NCI-H748 (cell line): ENCODE measurements at regions not wholly inside any gene's neighbourhood (a gene's known extent, or its start where the extent isn't known, plus 50 kb on each side); places are given as distances from the start of the nearest gene placed in this dataset.

Experiments used
- DNase-seq: peaks from one replicate; lab custom pipeline; 2025; ENCODE audit not compliant: unreplicated experiment; lab: John Stamatoyannopoulos, UW

DNA sequence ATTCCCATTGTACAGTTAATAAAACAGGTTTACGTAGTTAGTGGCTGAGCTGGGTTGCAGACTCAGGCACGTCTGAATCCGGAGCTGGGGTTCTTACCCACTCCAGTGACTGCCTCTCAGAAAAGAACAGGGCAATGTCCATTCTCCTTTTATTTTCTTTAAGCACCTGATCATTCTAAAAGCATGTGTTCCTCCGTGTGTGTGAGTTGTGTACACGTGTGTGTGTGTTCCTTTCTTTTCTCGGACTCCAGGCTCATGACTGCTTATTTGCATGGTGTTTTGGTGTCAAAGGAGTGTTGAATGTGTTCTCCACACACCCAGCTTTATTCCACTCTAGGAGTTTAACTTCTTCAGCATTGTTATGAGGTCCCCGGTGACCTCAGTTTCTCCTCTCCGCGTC lies 260.1 kb downstream of the SNX10 start:
- no peak for DNase-seq

DNA sequence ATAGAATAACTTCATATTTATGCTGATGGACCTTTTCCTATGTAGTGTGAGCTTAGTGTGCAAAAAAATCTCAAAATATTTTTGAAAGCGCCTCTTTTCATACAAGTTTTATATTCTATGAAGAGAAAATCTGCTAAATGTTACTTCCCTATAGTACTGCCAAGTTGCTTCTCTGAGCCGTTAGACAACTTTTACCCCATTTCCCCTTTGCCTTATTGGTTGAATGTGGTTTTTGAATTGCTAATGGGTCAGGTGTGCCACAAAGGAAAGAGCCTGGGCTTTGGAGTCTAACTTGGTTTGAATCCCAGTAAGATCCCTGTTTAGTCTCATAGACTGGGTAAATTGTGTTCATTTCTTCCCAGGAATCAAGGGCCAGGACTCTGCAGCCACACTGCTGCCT lies 261.5 kb downstream of the SNX10 start:
- no peak for DNase-seq

DNA sequence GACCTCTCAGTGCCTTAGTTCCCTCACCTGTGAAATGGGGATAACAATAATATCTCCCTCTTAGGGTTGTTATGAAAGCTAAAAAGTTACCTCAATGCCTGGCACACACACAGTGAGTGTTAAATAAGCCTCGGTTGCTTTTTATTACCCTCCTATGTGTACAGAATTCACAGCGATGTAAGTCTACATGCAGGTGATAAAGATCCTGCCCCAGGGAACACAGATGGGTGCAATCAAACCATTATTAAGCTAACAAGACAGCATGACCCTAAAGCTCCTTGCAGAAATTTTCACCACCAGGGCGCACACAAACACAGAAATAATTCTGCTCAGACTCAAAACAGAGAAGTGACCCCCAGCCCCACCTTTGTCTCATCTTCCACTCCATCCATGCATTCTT lies 261.9 kb downstream of the SNX10 start:
- peak; percentile 63 for DNase-seq

DNA sequence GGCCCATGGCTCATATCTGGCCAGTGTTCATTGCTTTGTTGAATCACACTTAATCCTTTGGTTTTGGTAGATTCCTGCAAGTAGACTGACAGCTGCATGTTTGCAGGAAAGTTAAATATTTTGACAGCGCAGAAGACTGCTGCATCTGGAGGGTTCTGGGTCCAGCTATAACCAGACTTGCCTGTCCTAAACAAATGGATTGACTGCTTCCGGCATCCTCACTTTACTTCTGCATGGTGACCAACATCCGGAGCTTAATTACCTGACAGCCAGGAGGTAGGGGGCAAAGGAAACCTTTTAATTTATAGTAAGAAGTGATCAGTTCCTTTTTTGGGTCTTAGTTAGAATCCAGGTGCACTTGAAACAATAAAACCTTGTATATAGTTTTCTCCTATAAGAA lies 263.3 kb downstream of the SNX10 start:
- no peak for DNase-seq

DNA sequence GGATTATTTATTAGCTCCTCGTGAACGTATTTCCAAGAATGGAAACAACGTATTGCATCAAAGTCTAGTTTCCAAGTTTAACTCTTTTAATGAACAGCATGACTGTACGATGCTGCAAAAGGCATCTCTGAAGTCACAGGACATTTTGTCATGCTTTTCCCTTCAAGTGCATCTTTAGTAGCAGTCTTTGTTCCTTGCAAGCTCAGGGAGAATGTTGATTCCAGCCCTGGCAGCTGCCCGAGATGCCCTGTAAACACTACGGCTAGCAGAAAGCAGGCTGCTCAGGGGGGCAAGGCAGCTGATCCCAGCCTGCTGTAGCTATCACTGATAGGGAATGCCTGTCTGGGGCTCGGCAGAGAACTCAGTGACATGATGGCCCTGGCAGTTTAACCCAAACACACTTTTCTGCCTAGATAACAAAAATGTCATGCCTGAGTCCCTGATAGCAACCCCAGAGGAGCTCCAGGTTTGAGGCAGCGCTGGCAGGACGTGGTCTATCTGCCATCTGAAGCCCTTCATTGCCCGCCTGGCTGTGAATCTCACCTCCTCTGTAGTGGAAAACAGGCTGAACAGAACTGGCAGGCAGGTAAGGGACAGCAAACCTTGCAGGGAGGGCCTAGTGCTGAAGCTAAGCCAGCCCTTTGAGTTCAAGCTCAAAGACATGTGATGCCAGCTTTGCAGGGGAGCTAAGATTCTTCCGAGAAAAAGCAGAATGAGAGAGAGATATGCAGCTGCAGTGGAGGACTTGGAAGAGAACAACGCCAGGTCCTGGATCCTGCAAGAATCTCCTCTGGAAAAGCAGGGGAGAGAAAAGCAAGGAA lies 264.6 kb downstream of the SNX10 start:
- peak; percentile 56 for DNase-seq

DNA sequence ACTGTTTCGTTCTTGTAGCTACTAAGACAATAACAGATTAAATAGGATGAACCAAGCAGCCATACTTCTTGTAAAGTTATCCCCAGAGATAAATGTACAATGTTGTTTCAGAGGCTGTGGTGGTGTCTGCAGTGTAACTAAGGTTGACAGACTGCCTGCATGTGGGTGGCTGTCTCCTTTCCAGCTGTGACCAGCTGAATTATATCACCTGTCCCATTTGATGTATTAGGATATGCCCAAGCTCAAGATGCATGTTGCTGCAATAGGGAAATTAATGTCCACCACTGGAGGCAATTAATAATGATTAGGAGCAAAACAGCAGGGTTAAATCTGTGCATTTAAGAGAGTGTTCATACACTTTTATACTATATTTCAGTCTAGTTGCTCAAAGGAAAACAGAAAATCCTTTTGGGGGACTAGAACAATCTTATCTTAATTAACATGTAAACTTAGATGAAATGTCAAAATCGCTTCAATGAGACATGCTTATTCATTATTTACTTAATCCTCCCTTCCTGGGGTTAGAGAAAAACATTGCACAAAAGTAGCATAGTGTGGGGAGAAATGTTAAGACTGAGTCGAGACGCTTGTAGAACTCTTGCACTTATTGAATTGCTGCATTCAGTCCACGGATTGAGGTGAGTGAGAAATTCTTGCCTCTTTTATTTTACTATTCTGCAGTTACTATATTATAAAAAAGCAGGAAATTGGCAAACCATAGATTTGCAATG lies 269.0 kb downstream of the SNX10 start:
- no peak for DNase-seq

DNA sequence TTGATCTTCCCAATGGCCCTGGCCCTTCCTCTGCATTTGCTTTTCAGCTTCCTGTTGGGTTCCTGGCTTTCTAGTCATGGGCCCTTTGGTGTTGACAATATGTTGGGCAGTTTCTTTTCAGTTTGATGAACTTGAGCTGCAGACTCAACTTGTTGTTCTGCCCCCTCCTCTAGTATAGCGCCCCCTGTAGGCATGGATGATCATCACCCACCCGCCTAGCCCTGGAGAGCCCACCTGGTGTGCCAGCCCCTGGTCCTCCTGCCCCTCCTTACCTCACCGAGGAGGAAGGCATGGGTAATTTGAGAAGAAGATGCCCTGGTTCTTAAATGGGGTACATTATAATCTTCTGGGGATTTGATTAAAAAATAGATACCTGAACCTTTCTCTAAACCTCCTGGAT lies 271.2 kb downstream of the SNX10 start:
- no peak for DNase-seq

DNA sequence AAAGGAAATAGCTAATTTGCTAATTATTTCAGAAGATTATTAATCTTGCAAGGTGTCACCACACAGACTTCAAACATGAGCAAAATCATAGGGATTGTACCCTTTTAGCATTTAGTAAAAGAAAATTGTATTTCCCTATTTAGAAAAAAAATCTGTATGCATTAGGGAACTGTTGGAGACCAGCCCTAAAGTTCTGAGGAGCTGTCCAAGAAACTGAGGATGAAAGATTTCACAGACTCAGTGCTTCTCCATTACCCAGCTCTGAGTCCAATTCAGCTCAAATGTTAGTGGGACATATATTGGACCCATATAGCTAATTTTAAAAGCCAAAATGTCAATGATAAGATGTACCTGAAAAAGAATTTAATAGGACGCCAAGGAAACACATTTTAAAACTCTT lies 271.7 kb downstream of the SNX10 start:
- DNase-seq, result no peak

DNA sequence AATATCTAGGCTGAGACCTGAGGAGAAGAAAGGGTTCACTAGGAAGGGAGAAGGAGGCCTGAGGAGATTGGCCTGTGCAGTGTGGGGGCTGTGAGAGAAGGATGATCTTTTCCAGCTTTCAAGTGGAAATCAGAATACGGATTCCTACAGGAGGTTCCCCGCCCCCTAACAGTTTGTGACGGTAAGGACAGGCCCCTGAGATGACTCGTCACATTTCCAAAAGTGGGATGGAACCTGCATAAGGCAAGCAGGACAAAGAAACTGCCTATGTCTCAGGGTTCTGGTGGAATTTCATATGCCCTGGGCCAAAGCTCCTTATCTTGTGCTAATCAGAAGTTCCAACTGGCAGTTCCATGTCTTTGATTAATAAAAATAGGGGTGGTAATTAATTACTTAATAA lies 275.6 kb downstream of the SNX10 start:
- no peak for DNase-seq

DNA sequence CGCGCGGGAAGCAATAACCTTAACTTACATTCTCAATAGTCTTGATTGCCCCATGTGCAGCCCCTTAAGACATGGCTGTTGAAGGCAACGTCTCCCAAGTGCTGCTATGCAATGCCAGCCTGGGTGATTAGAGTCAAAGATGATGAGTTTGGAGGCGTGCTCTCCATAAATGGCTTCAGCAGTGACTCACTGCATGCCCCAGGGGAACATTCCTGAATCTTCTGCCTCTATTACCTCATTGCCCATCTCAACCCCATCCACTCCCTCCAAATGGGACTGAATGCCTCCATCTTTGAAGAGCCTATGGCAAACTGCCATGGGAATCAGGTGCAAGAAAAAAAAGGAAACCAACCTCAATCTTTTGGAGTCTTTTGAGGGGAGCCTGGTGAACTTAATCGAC lies 282.8 kb downstream of the SNX10 start:
- DNase-seq, result no peak

DNA sequence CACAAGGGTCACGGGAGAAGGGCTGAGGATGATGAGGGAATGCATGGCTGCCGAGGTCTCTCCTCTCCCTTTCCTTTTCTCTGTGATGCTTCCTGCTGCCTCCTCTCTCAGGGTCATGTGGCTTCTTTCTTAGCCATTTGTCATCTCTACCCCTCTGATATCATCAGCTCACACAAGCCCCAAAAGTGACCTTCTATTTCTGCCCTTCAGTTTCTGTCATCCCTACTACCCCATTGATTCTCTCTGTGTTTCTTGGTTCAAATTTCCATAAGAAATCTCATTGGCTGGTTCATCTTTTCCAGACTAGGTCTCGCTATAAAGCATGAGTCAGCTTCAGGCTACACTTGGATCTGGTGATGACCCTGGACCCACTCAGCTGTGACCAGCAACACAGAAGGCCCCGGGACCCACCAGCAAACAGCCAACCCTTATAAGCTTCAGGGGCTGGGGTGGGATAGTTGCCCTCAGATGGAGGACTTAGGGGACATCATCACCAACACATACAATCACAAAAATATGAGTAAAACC lies 284.3 kb downstream of the SKAP2 start:
- DNase-seq, result no peak

DNA sequence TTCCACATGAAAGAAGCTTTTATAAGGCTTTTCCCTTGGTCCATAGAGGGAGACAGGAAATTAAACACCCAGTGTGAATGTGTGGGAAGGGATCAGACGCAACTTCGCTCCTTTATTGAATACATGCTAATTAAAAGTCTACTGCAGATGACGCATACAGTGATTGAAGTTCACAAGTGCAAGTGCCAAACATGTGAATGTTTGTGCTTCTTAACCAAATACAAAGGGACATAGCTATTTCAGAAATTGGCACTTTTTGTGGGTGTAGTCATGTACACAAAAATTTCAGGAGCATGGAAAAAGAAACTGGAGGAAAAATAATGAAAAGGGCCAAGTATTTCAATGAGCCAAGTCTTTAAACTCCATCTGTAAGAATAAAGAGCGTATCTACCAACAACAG lies 283.7 kb downstream of the SKAP2 start:
- DNase-seq, result no peak

DNA sequence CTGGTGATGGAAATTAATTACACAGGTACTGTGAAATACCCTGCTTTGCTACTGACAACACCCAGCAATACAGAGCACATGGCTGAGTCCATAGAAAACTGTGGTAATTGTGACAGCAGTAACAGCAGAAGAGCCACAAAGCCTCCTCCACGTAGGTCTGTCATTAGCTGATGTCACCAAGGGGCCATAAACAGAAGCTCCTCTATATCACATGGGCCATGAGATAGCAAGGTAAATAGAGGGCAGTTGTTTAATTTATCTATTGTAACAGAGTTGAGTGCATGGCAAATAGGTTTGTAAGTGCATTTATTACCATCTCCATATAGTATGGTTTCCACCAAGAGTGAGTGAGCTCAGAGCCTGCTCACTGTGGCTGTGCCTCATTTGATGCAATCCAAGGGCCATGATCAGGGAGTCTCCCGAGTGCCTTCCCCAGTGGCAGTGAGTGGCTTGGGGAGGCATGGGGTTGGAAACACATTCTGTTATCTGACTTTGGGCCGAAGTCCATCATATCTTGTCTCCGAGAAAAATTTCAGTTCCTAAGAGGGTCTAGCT lies 281.2 kb downstream of the SKAP2 start:
- peak; percentile 98 for DNase-seq

DNA sequence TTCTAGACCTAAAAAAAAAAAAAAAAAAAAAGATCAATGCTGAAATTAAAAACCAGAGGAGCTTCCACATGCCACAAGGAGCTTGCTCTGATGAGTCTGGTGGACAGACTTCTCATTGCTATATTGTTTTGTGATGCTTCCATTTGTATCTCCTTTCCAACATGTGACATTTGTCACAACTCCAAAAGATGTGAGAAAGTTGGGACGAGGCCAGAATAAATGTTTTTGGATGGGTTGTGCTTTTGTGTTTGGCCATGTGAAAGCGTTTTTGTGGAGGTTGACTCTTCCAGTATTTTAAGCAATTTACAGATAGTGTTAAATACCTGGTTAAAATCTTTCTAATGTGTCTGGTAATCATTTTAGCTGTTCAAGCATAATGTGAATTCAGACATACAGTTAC lies 280.1 kb downstream of the SKAP2 start:
- peak; percentile 74 for DNase-seq

DNA sequence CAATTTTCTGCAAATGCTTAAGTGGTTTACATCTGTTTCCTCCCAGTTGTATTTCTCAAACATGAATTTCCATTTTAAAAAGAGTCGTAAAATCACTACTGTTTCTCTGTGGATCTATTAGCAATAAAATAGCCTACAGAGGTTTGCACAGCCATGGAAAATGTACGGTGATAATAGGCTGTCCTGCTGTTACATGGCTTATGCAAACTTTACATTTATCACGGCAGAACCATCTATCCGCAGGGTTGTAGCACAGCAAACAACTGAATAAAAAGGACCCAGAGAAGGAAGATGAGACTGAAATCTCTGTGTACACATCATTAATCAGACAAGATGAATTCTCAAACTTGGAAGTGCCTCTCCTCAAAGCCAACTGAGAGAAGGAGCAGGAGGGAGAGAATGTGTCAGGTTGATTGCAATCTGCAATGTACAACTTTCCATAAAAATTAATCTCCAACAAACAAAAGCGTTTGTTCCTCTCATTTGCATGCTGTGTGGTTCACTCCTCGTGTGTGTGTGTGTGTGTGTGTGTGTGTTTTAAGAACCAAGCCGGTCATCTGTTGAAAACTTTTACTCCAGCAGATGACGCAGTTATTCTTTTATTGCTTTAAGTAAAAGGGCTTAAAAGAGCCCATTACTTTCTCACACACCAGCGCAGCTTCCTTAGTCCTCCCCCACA lies 279.3 kb downstream of the SKAP2 start:
- DNase-seq, result peak; percentile 99

DNA sequence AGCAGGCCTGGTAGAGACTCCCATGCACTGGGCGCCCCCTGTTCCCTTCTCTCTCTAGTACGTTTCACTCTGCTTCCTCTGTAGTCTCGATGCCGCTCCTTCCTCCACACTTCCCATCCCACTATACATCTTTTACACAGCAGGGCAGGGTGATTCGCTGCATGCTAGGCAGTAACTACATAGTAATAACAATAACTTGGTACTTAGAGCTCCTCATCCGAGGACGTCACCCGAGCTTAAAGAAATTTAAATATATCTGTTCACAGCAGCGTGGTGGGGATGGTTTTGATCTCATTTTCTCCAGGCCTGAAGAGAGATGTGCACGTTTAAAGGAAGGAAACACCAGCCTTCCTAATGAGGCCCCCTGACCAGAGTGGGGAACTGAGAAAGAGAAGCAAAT lies 276.9 kb downstream of the SKAP2 start:
- no peak for DNase-seq

DNA sequence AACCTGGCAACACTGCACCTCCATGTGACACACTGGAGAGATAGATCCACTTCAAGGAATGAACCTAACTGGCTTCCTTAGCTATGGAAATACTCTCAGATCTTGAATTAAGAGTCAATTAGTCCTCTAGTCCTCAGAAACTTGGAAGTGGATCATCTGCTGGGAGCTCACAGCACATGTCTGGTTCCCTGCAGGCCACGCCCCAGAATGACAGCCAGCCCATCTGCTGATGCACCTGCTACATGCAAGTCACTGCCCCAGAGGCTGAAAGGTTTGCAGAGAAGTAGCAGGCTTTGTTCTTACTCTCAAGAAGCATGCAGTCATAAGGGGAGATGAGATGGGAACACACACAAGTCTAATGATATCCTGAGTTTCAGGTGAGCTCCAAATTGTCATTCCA lies 275.9 kb downstream of the SKAP2 start:
- DNase-seq, result peak; percentile 83

DNA sequence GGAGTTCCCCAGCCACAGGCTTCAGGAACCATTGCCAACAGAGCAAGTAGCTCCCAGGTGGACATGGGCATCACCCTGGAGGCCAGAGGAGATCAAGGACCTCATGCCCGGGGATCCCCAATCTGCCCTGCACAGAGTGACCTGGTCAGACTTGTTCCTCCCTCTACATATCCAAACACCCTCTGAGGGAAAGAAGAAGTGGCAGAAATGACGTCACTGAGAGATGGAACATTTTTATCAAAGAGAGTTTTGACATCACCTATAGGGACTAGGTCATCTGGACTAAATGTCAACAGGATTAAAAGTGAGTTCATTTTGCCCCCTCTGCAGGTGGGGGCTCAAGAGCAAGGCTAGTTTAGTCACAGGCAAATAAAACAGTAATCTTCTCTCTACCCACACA lies 273.7 kb downstream of the SKAP2 start:
- no peak for DNase-seq

DNA sequence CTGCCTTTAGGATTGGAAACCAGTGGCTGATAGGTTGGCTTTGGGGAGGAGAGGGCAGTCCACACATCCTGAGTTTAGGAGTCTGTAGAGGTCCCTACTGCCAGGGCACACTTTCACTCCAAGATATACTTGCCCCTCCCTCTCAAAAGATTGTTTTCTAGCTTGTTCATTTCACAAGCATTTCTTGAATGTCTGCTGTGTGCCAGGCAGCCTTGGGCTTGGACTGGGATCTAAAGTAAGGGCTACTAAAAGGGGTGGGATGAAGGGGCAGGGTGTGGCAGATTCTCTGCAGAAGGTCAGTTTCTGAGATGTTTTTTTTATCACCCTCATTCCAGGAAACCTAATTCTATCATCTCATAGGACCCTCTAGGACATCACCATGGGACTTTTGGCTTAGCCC lies 272.4 kb downstream of the SKAP2 start:
- no peak for DNase-seq

DNA sequence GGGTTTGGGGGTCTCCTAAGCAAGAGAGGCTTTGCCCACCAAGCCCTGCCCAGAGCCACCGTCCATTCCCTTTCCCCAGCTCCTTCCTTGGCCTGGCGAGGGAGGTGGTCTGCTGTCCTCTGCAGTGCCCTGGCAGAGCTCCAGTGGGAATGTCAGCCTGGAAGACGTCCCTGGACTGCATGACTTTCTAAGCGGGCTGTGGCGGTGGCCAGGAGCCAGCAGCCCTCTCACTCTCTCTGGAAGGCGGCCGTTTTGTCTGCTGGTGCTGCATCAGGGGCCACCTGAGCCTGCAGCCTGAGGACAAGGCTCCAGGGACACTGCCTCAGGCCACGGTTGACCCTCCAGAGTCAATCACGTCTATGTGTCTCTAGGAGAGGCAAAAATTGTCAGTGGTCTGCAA lies 271.0 kb downstream of the SKAP2 start:
- no peak for DNase-seq

DNA sequence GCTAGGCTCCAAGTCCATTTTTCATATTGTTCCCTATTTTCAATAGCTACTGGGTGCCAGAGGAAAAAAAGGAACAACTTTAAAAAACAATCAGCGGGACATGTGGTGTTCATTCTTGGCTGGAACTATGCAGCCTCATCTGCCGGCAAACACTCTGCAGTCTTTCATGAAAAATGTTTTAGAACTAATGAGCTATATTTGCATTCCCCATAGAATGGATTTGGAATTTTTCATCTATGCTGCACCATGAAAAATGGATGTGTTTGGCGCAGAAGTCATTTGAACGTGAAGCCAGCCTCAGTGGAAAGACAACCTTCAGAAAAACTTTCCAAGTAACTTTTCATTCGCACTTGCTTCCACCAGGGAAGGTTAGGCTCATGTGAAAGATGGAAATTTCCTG lies 270.5 kb downstream of the SKAP2 start:
- no peak for DNase-seq

DNA sequence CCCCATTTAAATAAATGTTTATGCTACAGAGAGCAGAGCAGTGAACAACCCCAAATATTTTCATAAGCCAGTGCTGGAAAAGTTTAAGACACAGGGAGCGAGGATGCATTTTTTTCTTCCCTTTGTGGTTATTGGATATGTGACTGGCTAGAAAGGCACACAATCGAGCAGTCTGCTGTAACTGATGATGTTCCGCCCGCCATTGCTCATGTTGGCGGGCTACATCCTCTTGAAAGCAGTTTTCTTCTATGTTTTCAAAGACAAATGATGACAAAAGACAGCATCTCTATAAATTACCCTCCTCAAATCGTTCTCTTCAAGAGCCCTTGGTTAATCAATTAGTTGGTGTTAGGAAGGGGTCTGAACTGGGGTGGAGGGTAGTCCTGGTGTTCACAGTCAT lies 269.8 kb downstream of the SKAP2 start:
- DNase-seq, result peak; percentile 37
